H1 (cell line): ENCODE measurements at regions not wholly inside any gene's neighbourhood (a gene's known extent, or its start where the extent isn't known, plus 50 kb on each side); places are given as distances from the start of the nearest gene placed in this dataset.

Experiments used
- CHD7 ChIP-seq: fragments of 300-600 bp; sonication (generic); IDR thresholded peaks from 2 replicates; pipeline ENCODE4 v1.7.1; 2012; ENCODE audit warnings: low read length, moderate library complexity, mild to moderate bottlenecking, inconsistent platforms; ENCODE audit not compliant: insufficient replicate concordance

GRCh38 chr22:34526681-34527080 lies 539.3 kb upstream of the ISX start (continued):
- no peak for TF ChIP-seq CHD7
